ENCODE measurements at regions not wholly inside any gene's neighbourhood (a gene's known extent, or its start where the extent isn't known, plus 50 kb on each side); places are given as distances from the start of the nearest gene placed in this dataset.

- no peaks in the 10 kb centered on the region for H3K36me3 Mint-ChIP-seq (ENCODE audit: low read depth)
- Histone ChIP-seq H2AFZ (no peak overlapping the region), H3K9me2 (ENCODE audit: insufficient read depth) (0 out of 2 replicates have a peak, but pooled peaks cover 2% of the 10 kb centered on the region), H3K4me2 (no peak overlapping the region), H3K4me1 (ENCODE audit: insufficient read depth) (no peaks in the 10 kb centered on the region), H3K4me3 (no peak overlapping the region), H4K20me1 (replicated peaks; ENCODE audit: insufficient read depth) (no peaks in the 10 kb centered on the region), H3K27ac (ENCODE audit: low read depth) (no peak overlapping the region), H3K79me2 (replicated peaks; ENCODE audit: insufficient read depth) (no peaks in the 10 kb centered on the region), H3K27me3 (ENCODE audit: insufficient read depth) (no peaks in the 10 kb centered on the region), H3F3A (replicated peaks; ENCODE audit: low read depth) (no peaks in the 10 kb centered on the region), H3K36me3 (ENCODE audit: insufficient read depth) (no peaks in the 10 kb centered on the region)
- no peak for DNase-seq (ENCODE audit: low spot score)
- no peaks in the 10 kb centered on the region for H3K9me3 Mint-ChIP-seq
- H3K27ac Mint-ChIP-seq = no peak overlapping the region
- H3K4me3 Mint-ChIP-seq = no peak overlapping the region
- H3K27me3 Mint-ChIP-seq (ENCODE audit: insufficient read depth, low read depth, poor library complexity) = peaks cover 3% of the 10 kb centered on the region
- peaks cover 3% of the 10 kb centered on the region; the same call in 1 of the 3 replicates for H3K4me1 Mint-ChIP-seq
- ATAC-seq = no peak
- TF ChIP-seq ZNF462 (CRISPR knock-in tag; IDR thresholded peaks at IDR 0.05) = no peak
- TF ChIP-seq JUNB (IDR thresholded peaks at IDR 0.05; ENCODE audit: unreplicated experiment) = no peak
- TF ChIP-seq EZH2phosphoT487 (IDR thresholded peaks at IDR 0.05; ENCODE audit: unreplicated experiment) = no peak
- no peak for TF ChIP-seq NANOG (IDR thresholded peaks at IDR 0.05; ENCODE audit: borderline replicate concordance)
- TF ChIP-seq STAT1 (IDR thresholded peaks at IDR 0.05; ENCODE audit: unreplicated experiment) = no peak
- TF ChIP-seq ZNF331 (CRISPR knock-in tag; IDR thresholded peaks at IDR 0.05; ENCODE audit: low read depth) = no peak
These were observed 106.5 kb downstream of the MAFB start for GRCh38 chr20:40582531-40582930.

- no peak overlapping the region for H3K27ac Mint-ChIP-seq
- no peaks in the 10 kb centered on the region for H3K36me3 ChIP-seq (ENCODE audit: insufficient read depth)
- no peaks in the 10 kb centered on the region for H3F3A ChIP-seq (replicated peaks; ENCODE audit: low read depth)
- DNase-seq (ENCODE audit: low spot score) (no peak), ATAC-seq (no peak)
- H3K4me3 Mint-ChIP-seq = no peak overlapping the region
- H3K27me3 ChIP-seq (ENCODE audit: insufficient read depth) = no peaks in the 10 kb centered on the region
- H3K79me2 ChIP-seq (replicated peaks; ENCODE audit: insufficient read depth) = no peaks in the 10 kb centered on the region
- no peaks in the 10 kb centered on the region for H3K36me3 Mint-ChIP-seq (ENCODE audit: low read depth)
- peaks cover 3% of the 10 kb centered on the region for H3K27me3 Mint-ChIP-seq (ENCODE audit: insufficient read depth, low read depth, poor library complexity)
- no peak overlapping the region for H2AFZ ChIP-seq
- H3K27ac ChIP-seq (ENCODE audit: low read depth) = no peak overlapping the region
- H3K4me1 ChIP-seq (ENCODE audit: insufficient read depth) = no peaks in the 10 kb centered on the region
- H3K9me3 Mint-ChIP-seq = no peaks in the 10 kb centered on the region
- H3K4me2 ChIP-seq = no peak overlapping the region
- no peak overlapping the region for H3K4me3 ChIP-seq
- 0 out of 2 replicates have a peak, but pooled peaks cover 2% of the 10 kb centered on the region for H3K9me2 ChIP-seq (ENCODE audit: insufficient read depth)
- no peaks in the 10 kb centered on the region for H4K20me1 ChIP-seq (replicated peaks; ENCODE audit: insufficient read depth)
- H3K4me1 Mint-ChIP-seq = peaks cover 3% of the 10 kb centered on the region; the same call in 1 of the 3 replicates
- TF ChIP-seq EZH2phosphoT487 (IDR thresholded peaks at IDR 0.05; ENCODE audit: unreplicated experiment) (no peak), EZH2 (IDR thresholded peaks at IDR 0.05; ENCODE audit: low read depth, unreplicated experiment) (no peak)
- TF ChIP-seq, protein P1, sequence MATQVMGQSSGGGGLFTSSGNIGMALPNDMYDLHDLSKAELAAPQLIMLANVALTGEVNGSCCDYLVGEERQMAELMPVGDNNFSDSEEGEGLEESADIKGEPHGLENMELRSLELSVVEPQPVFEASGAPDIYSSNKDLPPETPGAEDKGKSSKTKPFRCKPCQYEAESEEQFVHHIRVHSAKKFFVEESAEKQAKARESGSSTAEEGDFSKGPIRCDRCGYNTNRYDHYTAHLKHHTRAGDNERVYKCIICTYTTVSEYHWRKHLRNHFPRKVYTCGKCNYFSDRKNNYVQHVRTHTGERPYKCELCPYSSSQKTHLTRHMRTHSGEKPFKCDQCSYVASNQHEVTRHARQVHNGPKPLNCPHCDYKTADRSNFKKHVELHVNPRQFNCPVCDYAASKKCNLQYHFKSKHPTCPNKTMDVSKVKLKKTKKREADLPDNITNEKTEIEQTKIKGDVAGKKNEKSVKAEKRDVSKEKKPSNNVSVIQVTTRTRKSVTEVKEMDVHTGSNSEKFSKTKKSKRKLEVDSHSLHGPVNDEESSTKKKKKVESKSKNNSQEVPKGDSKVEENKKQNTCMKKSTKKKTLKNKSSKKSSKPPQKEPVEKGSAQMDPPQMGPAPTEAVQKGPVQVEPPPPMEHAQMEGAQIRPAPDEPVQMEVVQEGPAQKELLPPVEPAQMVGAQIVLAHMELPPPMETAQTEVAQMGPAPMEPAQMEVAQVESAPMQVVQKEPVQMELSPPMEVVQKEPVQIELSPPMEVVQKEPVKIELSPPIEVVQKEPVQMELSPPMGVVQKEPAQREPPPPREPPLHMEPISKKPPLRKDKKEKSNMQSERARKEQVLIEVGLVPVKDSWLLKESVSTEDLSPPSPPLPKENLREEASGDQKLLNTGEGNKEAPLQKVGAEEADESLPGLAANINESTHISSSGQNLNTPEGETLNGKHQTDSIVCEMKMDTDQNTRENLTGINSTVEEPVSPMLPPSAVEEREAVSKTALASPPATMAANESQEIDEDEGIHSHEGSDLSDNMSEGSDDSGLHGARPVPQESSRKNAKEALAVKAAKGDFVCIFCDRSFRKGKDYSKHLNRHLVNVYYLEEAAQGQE (IDR thresholded peaks at IDR 0.05; ENCODE audit: unreplicated experiment) = no peak
These were observed 109.3 kb downstream of the MAFB start for GRCh38 chr20:40579701-40580100.
